Left forelimb (tissue), 1 donor: ENCODE measurements at regions not wholly inside any gene's neighbourhood (a gene's known extent, or its start where the extent isn't known, plus 50 kb on each side); places are given as distances from the start of the nearest gene placed in this dataset.
"Not testable (repeated sequence)": the region's sequence is repeated elsewhere in the genome, so short reads cannot be mapped to it uniquely, and the experiment has no call there.

Experiments
- DNase-seq: peaks from one replicate; pipeline ENCODE4 v3.0.0-alpha.2; 2018; ENCODE audit warnings: low spot score

DNA sequence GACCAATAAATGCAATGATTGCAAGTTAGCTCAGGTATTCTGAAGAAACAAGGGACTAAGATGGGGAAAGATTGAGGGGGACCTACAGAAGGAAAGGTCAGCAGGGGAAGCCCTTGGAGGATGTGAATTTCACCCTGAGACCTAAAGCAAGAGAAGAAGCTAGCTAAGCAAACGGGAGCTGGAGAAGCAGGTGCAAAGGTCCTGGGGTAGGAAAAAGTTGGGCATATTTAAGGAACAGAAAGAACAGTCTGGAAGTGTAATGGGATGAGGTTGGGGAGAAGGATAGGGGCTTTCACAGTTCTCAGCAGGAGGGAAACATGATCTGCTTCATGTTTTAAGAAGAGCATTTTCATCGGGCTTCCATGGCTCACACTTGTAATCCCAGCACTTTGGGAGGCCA, 89.7 kb upstream of the SLC45A1 start:
- DNase-seq, result no peak

DNA sequence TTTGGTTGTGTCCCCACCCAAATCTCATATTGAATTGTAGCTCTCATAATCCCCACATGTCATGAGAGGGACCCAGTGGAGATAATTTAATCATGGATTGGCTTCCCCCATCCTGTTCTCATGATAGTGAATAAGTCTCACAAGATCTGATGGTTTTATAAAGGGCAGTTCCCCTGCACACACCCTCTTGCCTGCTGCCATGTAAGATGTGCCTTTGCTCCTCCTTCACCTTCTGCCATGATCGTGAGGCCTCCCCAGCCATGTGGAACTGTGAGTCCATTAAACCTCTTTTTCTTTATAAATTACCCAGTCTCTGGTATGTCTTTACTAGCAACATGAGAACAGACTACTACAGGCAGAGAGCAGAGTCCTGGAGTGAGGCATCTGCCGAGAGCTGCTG, 90.2 kb upstream of the SLC45A1 start:
- DNase-seq, result not testable (repeated sequence)

DNA sequence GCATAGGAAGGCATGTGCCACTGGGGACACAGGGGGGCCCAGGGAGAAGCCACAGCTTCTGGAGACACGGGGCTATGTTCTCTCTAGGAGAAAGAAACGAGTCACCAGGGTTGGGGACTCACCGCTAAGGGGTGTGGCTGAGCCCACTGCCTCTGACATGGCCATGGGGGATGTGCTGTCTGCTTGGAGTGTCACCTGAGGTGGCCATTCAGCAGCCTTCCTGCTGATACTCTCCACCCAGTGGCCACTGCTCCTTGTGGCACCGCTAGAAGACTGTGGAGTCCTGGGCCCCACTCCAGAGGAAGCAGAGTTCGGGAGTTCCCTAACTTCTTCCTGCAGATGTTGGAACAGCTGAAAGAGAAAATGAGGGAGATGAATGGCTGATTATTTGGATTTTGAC, 91.2 kb upstream of the SLC45A1 start:
- DNase-seq, result no peak

DNA sequence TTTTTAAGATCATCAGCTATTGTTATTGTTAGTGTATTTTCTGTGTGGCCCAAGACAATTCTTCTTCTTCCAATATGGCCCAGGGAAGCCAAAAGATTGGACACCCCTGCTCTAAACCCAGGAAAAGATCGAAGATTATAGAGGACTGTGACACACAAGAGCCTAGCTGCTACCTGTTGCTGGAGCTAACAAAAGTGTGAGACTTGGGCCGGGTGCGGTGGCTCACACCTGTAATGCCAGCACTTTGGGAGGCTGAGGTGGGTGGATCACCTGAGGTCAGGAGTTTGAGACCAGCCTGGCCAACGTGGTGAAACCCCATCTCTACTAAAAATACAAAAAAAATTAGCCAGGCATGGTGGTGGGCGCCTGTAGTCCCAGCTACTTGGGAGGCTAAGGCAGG, 91.9 kb upstream of the SLC45A1 start:
- not testable (repeated sequence) for DNase-seq

GRCh38 chr1:8223526-8223925, 94.4 kb upstream of the SLC45A1 start:
- DNase-seq, result no peak

DNA sequence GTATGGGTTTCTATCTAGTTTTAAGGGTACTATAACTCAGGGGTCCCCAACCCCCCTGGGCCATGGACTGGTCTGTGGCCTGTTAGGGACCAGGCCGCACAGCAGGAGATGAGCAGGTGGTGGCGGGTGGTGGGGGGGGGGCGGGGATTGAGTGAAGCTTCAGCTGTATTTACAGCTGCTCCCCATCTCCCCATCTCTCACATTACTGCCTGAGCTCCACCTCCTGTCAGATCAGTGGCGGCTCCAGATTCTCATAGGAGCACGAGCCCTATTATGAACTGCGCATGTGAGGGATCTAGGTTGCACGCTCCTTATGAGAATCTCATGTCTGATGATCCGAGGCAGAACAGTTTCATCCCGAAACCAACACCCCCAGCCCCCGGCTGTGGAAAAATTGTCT, 95.1 kb upstream of the SLC45A1 start:
- no peak for DNase-seq

DNA sequence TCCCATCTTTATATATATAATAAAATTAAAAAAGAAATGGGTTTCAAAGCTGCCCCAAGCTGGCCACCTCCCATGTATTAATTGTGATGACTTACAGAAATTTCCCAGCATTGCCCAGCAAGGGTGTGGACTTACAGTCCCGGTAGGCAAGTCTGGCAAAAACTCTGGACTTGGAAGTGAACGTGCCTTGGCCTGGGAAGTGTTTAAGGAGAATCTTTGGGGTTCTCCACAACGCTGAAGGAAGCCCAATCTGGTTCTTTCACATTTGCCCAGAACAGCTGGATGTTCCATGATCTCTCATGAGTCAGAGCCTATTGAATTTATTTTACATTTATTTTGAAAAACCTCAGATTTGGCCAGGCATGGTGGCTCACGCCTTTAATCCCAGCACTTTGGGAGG, 98.4 kb upstream of the SLC45A1 start:
- no peak for DNase-seq

DNA sequence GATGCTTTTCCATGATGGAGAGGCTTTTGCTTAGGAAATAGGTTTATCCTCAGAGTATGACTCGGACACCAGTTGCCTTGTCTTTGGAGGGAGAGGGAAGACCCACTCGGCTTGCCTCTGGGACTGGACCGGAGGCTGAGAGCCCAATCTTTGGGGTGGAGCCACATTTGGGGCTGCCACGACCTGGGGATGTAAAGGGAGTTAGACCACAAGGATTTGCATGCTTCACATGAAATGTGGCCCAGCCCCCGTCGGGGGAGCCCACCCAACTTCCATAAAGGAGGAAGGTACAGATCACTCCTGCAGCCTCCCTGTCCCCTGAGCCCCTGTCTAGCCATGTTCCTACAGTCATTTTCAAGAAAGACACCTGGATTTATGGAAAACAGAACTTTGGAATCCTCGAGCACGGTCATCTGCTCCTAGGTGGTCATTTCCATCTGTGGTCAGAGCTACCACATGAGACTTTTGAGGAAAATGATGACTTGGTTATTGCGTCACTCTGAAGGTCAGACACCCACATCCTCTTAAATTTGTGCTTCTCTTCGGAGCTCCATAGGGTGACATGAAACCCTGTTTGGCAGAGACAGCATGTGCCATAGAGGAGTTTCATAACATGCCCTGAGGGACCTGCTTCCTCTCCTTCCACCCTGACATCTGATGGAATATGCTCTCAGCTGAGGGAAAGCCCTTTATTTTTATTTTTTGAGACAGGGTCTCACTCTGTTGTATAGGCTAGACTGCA, 99.4 kb upstream of the SLC45A1 start:
- no peak for DNase-seq

DNA sequence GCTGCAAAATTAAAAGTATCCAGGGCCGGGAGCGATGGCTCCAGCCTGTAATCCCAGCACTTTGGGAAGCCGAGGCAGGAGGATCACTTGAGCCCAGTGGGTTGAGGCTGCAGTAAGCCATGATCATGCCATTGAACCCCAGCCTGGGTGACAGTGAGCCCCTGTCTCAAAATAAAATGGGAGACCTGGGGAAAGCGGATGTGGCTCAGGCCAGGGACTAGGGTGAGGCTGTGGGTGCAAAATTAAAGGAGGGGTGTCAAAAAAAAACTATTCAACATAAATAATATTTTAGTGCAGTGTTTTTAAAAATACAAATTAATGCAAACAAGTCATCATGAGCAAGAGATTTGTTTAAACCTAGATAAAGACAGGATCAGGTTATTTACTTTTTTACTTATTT, 100.1 kb upstream of the SLC45A1 start:
- no peak for DNase-seq

- DNase-seq, result peak; percentile 76
These were observed 100.8 kb upstream of the SLC45A1 start for GRCh38 chr1:8217011-8217711.

DNA sequence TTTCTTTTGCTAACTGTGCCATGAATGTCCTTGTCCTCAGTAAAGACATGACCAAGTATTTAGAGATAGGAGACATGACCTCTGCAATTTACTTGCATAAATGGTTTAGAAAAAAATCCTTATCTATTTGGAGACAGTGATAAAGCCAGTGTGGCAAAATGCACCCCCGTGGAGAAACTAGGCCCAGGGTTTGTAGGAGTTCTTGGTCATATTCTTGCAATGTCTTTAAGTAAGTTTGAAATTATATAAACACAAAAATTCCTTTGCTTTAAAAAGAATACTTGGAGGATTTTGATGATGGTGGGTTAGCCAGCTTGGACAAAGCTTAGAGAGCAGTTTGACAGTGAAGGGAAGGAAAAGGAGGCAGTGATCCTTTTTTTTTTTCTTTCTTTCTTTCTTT, 101.9 kb upstream of the SLC45A1 start:
- DNase-seq, result no peak

- no peak for DNase-seq
These were observed 103.3 kb upstream of the SLC45A1 start for GRCh38 chr1:8214501-8215173.

GRCh38 chr1:8213676-8214075, 104.2 kb upstream of the SLC45A1 start:
- no peak for DNase-seq

GRCh38 chr1:8213136-8213535, 104.8 kb upstream of the SLC45A1 start:
- DNase-seq, result no peak

DNA sequence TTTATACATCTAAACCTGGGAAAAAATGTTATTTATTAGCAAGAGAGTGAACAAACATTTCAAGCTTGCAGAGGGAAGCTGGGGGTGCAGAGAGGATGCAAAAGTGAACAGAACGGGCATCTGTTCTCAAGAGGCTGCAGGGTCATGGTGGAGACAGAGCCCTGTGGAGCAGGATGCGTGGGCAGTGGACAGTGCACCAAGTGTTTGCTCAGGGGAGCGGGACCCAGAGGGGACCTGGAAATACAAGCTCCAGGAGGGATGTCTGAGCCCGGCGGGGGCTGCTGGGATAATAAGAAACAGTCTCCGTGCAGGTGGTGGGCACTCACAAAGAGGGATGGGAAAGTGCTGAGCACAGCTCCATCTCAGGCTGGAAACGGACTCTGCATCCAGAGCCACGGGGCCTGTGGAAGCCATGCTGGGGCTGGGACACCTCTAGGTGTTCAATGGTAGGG, 105.3 kb upstream of the SLC45A1 start:
- DNase-seq, result no peak

DNA sequence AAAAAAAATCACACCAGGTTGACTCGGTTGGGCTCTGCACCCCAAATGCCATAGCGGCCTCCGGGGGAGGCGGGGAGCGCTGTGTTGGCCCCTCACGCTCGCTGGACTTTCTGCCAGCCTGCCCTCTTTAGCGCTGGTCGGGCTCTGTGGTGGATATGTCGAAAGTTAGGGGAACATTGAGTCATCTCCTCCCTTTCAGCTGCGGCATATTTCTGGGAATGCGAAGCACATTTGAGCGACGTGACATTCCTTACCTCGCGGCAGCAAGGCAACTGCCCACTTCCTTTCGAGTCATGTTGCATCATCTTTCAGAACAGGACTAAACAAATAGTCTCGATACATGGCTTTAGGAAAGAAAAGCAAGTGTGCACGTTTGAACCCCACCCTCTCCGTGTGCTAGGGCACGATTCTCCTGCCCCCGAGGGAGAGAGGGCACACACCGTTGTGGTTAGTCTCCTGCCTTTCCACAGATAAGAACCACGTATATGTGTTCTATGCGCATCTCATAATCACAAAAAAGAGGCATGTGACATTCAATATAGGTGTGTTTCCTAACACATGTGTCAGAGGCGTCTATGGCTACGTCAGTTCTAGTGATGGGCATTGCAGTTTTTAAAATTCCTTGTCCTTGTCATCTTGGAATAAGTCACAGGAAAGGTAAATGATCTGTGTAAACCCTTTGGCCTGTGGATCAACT, 105.9 kb upstream of the SLC45A1 start:
- no peak for DNase-seq

DNA sequence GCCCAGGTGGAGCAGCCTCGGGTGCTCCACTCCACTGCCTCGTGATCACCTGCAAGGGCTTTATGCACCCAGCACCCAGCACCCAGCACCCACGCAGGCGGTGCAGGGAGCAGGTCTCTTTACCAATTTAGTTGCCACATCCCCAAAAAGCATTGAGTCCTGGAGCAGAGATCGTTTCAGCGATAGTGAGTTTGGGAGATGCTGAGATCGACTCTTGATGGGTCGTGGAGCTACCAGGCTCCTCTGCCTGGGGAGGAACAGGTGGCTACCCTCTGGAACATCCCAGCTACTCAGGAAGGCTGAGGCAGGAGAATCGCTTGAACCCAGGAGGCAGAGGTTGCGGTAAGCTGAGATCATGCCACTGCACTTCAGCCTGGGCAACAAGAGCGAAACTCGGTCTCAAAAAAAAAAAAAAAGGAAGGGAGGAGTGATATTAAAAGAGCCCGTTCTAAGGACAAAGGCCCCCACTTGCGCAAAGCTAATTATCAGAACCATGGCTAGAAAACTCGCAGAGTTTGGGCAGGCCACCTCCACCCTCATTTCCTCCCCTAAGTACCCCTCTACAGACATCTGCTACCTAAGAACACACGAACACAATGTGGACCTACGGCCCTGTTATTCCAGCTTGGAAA, 106.5 kb upstream of the SLC45A1 start:
- no peak for DNase-seq

- DNase-seq, result no peak
These were observed 110.7 kb upstream of the SLC45A1 start for GRCh38 chr1:8207202-8207601.

- no peak for DNase-seq
These were observed 111.5 kb upstream of the SLC45A1 start for GRCh38 chr1:8206391-8206790.

GRCh38 chr1:8205771-8206170, 112.1 kb upstream of the SLC45A1 start:
- DNase-seq, result no peak

DNA sequence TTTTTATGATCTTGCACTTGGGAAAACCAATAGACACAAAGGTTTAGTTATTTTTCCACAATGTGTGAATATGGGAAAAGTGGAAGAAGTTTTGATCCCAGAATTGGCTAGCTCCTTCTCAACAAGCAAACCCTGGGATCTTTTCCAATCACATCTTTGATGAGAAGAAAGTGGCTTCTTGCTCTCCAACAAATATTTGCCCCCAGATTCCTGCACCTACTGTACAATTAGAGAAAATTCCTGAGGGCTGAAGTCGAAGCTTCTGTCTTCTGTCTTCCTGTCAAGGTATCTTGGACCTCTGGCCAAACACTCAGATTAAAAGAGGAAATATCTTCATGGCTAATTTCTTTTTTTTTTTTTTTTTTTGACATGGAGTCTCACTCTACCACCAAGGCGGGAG, 113.1 kb upstream of the SLC45A1 start:
- no peak for DNase-seq

GRCh38 chr1:8203551-8203950, 114.4 kb upstream of the SLC45A1 start:
- DNase-seq, result no peak
